ENCODE measurements at regions not wholly inside any gene's neighbourhood (a gene's known extent, or its start where the extent isn't known, plus 50 kb on each side); places are given as distances from the start of the nearest gene placed in this dataset.
"Not testable (repeated sequence)": the region's sequence is repeated elsewhere in the genome, so short reads cannot be mapped to it uniquely, and the experiment has no call there.

DNA sequence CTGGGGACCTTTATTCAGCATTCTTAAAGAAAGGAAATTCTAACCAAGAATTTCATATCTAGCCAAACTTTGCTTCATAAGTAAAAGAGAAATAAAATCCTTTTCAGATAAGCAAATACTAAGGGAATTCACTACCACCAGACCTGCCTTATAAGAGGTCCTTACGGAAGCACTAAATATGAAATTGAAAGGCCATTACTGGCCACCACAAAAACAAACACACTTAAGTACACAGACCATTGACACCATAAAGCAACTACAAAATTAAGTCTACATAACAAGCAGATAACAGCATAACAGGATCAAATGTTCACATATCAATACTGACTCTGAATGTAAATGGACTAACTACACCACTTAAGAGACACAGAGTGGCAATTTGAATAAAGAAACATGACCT is 361.4 kb upstream of the POU5F2 start:
- Mint-ChIP-seq H3K27me3 (ENCODE audit: low read depth) (no peaks in the 10 kb centered on the region), H3K4me3 (peak overlapping the region in 1 of 2 donors; percentile 9), H3K27ac (peak overlapping the region; percentile 14), H3K4me1 (ENCODE audit: low read depth) (peaks cover 33% of the 10 kb centered on the region), H3K9me3 (peaks cover 19 to 24% of the 10 kb centered on the region in 2 donors), H3K36me3 (ENCODE audit: insufficient read depth in 2 of 2) (peaks cover 34 to 48% of the 10 kb centered on the region in 2 donors)
- DNase-seq (no peak), ATAC-seq (replicated peaks in 1 of 2) (no peak)

DNA sequence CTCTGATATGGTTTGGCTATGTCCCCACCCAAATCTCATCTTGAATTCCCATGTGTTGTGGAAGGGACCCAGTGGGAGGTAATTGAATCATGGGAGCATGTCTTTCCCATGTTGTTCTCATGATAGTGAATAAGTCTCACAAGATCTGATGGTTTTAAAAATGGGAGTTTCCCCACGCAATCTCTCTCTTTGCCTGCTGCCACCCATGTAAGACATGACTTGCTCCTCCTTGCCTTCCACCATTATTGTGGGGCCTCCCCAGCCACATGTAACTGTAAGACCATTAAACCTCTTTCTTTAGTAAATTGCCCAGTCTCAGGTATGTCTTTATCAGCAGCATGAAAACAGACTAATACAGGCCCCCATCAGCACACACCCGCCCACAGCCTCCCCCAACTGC is 356.0 kb upstream of the POU5F2 start:
- Mint-ChIP-seq H3K36me3 (ENCODE audit: insufficient read depth in 2 of 2) (peaks cover 22 to 31% of the 10 kb centered on the region in 2 donors), H3K4me1 (ENCODE audit: low read depth) (peaks cover 22% of the 10 kb centered on the region), H3K9me3 (peaks cover 15 to 19% of the 10 kb centered on the region in 2 donors)
- not testable (repeated sequence) for H3K27ac Mint-ChIP-seq; DNase-seq; H3K27me3 Mint-ChIP-seq (ENCODE audit: low read depth); ATAC-seq (replicated peaks in 1 of 2); H3K4me3 Mint-ChIP-seq

DNA sequence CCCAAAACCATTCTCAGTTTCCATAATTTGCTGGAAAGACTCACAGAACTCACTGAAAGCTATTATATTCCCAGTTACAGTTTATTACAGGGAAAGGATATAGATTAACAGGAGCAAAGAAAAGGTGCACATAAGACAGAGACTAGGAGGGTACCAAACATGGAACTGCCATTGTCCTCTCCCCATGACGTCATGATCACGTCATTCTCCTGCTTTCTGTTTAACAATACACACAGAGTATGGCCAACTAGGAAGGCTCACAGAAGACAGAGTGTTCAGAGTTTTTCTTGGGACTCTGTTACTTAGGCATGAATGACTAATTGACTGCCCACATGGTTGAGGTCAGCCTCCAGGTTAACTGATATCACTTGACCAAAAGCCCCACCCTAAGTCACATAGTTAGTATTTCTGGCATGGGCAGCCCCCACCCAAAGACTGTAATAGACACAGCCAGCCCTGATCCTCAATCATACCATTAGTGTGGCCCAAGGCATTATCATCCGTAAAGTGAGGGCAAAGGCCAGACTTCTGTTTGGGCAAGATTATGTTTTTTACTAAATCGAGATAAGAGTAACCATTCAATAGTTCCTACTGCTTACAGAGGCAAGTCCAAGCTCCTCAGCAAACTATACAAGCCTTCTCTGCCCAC is 353.5 kb upstream of the POU5F2 start:
- Mint-ChIP-seq H3K27ac (no peak overlapping the region), H3K9me3 (peaks cover 15 to 18% of the 10 kb centered on the region in 2 donors)
- no peak for ATAC-seq (replicated peaks in 1 of 2)

DNA sequence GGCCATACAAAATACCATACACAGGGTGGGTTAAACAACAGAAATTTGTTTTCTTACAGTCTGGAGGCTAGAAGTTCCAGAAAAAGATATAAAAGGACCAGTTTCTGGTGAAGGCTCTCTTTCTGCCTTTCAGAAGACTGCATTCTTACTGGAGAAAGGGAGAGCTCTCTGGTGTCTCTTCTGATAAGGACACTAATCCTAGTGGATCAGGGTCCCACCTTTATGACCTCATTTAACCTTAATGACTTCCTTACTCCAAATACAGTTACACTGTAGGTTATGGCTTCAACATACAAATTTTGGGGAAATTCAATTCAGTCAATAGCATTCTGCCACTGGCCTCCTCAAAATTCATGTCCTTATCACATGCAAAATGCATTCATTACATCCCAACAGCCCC is 351.9 kb upstream of the POU5F2 start:
- Mint-ChIP-seq H3K36me3 (ENCODE audit: insufficient read depth in 2 of 2) (peaks cover 9 to 15% of the 10 kb centered on the region in 2 donors), H3K4me1 (ENCODE audit: low read depth) (peaks cover 16% of the 10 kb centered on the region), H3K4me3 (no peak overlapping the region), H3K27me3 (ENCODE audit: low read depth) (no peaks in the 10 kb centered on the region), H3K27ac (no peak overlapping the region), H3K9me3 (peaks cover 11 to 15% of the 10 kb centered on the region in 2 donors)
- no peak for ATAC-seq (replicated peaks in 1 of 2)
- DNase-seq: no peak

More for the DNA sequence above, 353.5 kb upstream of the POU5F2 start:
- no peaks in the 10 kb centered on the region for H3K27me3 Mint-ChIP-seq (ENCODE audit: low read depth)
- peaks cover 14 to 23% of the 10 kb centered on the region in 2 donors for H3K36me3 Mint-ChIP-seq (ENCODE audit: insufficient read depth in 2 of 2)
- H3K4me1 Mint-ChIP-seq (ENCODE audit: low read depth): peaks cover 18% of the 10 kb centered on the region
- H3K4me3 Mint-ChIP-seq: no peak overlapping the region
- no peak for DNase-seq

DNA sequence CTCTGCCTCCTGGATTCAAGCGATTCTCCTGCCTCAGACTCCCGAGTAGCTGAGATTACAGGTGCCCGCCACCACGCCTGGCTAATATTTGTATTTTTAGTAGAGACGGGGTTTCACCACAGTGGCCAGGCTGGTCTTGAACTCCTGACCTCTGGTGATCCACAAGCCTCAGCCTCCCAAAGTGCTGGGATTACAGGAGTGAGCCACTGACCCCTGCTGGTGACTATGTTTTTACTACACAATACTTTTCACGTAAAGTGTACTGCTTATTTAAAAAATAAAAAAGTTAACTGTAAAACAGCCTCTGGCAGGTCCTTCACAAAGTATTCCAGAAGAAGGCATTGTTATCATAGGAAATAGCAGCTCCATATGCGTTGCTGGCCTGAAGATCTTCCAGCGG is 345.2 kb upstream of the POU5F2 start:
- not testable (repeated sequence) for H3K27ac Mint-ChIP-seq; H3K36me3 Mint-ChIP-seq (ENCODE audit: insufficient read depth in 2 of 2); ATAC-seq (replicated peaks in 1 of 2); DNase-seq; H3K4me3 Mint-ChIP-seq; H3K4me1 Mint-ChIP-seq (ENCODE audit: low read depth); H3K9me3 Mint-ChIP-seq; H3K27me3 Mint-ChIP-seq (ENCODE audit: low read depth)

DNA sequence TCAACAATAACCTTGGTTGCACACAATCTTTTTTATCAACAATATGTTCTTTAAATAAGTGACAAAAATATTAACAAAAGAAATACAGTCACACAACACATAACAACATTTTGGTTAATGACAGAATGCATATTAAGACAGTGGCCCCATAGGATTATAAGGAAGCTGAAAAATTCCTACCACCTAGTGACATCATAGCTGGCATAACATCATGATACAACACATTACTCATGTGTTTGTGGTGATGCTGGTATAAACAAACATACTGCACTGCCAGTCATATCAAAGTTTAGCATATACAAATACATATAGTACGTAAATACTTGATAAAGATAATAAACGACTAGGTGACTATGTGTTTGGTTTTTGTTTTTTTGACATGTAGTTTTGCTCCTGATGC is 344.8 kb upstream of the POU5F2 start:
- ATAC-seq (replicated peaks in 1 of 2): no peak
- no peak overlapping the region for H3K27ac Mint-ChIP-seq
- no peaks in the 10 kb centered on the region for H3K27me3 Mint-ChIP-seq (ENCODE audit: low read depth)
- H3K4me3 Mint-ChIP-seq: no peak overlapping the region
- H3K4me1 Mint-ChIP-seq (ENCODE audit: low read depth): peaks cover 11% of the 10 kb centered on the region
- no peaks in the 10 kb centered on the region for H3K9me3 Mint-ChIP-seq
- peaks cover 4 to 6% of the 10 kb centered on the region in 2 donors for H3K36me3 Mint-ChIP-seq (ENCODE audit: insufficient read depth in 2 of 2)
- DNase-seq: no peak

DNA sequence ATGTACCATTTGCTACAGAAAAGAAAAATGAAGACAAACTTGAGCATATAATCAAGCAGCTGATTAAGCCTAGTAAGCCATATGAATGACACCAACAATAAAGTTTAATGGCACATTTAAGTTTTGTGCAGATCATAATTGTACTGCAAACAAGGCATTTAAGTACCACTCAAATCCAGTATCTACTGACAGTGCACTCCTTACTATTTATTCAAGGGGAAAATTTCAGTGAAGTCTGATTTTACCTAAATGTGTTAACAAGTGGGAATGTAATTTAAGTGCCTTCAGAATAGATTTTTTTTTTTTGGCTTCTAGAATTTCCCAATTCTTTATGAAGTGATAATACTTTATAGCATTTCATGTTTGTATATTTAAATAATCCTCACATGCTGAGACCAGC is 341.0 kb upstream of the POU5F2 start:
- no peaks in the 10 kb centered on the region for H3K27me3 Mint-ChIP-seq (ENCODE audit: low read depth)
- peaks cover 4 to 6% of the 10 kb centered on the region in 2 donors for H3K36me3 Mint-ChIP-seq (ENCODE audit: insufficient read depth in 2 of 2)
- peaks cover 11% of the 10 kb centered on the region for H3K4me1 Mint-ChIP-seq (ENCODE audit: low read depth)
- no peak for DNase-seq
- ATAC-seq (replicated peaks in 1 of 2): no peak
- no peaks in the 10 kb centered on the region for H3K9me3 Mint-ChIP-seq
- no peak overlapping the region for H3K27ac Mint-ChIP-seq
- no peak overlapping the region for H3K4me3 Mint-ChIP-seq

DNA sequence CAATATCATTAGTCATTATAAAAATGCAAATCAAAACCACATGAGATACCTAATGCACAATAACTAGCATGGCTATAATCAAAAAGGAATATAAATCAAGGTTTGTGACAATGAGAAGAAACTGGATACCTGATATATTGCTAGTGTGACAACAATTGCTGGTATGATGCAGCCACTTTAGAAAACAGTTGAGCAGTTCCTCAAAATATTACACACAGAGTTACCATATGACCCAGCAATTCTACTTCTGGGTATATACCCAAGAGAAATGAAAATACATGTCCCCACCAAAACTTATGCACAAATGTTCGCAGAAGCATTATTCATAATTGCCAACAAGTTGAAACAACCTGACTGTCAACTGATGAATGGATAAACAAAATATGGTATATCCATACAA is 339.7 kb upstream of the POU5F2 start:
- DNase-seq (no peak), ATAC-seq (replicated peaks in 1 of 2) (no peak)
- no peaks in the 10 kb centered on the region for H3K27me3 Mint-ChIP-seq (ENCODE audit: low read depth)
- no peaks in the 10 kb centered on the region for H3K9me3 Mint-ChIP-seq
- peaks cover 11% of the 10 kb centered on the region for H3K4me1 Mint-ChIP-seq (ENCODE audit: low read depth)
- no peak overlapping the region for H3K4me3 Mint-ChIP-seq
- H3K27ac Mint-ChIP-seq: no peak overlapping the region
- peaks cover 4 to 6% of the 10 kb centered on the region in 2 donors for H3K36me3 Mint-ChIP-seq (ENCODE audit: insufficient read depth in 2 of 2)

DNA sequence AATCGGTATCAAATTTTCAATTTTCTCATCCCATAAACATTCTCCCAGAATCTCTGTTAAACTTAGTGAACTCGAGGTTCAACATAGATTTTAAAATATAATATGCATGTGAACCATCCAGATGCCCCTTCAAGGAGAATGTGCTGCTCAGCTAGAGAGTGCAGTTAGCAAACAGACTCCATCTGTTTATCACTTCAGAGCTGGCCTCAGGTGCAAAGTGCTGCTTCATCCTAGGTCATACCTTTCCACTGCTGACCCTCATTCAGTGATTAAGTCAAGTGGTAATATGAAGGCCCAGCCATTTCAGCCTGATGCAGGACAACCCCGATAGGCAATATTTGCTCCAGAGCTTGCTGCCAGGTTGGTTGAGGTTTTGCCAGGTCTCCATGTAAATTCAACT is 339.0 kb upstream of the POU5F2 start:
- Mint-ChIP-seq H3K36me3 (ENCODE audit: insufficient read depth in 2 of 2) (peaks cover 3 to 4% of the 10 kb centered on the region in 2 donors), H3K4me3 (no peak overlapping the region)

DNA sequence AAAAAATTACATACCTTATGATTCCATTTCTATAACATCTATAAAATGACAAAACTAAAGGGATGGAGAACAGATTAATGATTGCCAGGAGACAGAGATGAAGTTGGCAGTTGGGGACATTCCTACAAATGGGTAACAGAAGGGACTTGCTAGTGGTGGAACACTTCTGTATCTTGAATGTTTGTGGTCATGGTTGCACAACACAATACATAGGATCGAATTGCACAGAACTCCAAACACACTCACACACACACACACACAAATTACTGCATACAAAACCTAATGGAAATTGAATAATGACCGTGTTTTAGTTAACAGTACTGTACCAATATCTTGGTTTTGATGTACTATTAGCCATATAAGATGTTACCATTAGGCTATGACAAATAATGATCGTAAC is 330.7 kb upstream of the POU5F2 start:
- no peaks in the 10 kb centered on the region for H3K27me3 Mint-ChIP-seq (ENCODE audit: low read depth)
- H3K9me3 Mint-ChIP-seq: peaks cover 9% of the 10 kb centered on the region in 2 donors
- H3K36me3 Mint-ChIP-seq (ENCODE audit: insufficient read depth in 2 of 2): peaks cover 8 to 16% of the 10 kb centered on the region in 2 donors
- ATAC-seq (replicated peaks in 1 of 2) (no peak), DNase-seq (no peak)
- H3K4me1 Mint-ChIP-seq (ENCODE audit: low read depth): peaks cover 5% of the 10 kb centered on the region
- H3K27ac Mint-ChIP-seq: no peak overlapping the region
- H3K4me3 Mint-ChIP-seq: no peak overlapping the region

More for the DNA sequence above, 339.0 kb upstream of the POU5F2 start:
- no peak for DNase-seq
- H3K27me3 Mint-ChIP-seq (ENCODE audit: low read depth): no peaks in the 10 kb centered on the region
- H3K4me1 Mint-ChIP-seq (ENCODE audit: low read depth): peaks cover 11% of the 10 kb centered on the region
- ATAC-seq (replicated peaks in 1 of 2): no peak
- no peaks in the 10 kb centered on the region for H3K9me3 Mint-ChIP-seq
- no peak overlapping the region for H3K27ac Mint-ChIP-seq

DNA sequence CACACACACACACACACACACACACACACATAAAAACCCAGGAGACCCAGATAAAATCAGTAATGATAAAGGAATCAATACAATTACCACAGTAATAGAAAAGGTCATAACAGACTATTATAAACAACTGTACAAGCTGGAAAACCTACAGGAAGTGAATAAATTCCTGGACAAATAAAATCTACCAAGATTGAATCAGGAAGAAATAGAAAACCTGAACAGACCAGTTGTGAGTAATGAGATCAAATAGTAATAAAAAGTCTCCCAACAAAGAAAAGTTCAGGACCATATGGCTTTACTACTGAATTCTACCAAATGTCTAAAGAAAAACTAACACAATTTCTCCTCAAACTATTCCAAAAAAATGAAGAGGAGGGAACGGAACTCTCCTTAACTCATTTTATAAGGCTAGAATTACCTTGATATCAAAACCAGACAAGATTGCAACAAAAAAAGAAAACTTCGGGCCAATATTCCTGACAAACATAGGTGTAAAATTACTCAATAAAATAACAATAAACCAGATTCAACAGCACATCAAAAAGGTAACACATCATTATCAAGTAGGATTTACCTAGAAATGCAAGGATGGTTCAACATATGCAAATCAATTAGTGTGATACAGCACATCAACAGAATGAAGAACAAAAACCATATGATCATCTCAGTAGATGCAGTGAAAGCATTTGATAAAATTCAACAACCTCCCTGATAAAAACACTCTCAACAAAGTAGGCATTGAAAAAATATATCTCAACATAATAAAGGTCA is 325.2 kb upstream of the POU5F2 start:
- Mint-ChIP-seq H3K36me3 (ENCODE audit: insufficient read depth in 2 of 2) (peaks cover 27 to 49% of the 10 kb centered on the region in 2 donors), H3K4me3 (no peak overlapping the region), H3K9me3 (peaks cover 29% of the 10 kb centered on the region in 2 donors), H3K27ac (no peak overlapping the region), H3K4me1 (ENCODE audit: low read depth) (peaks cover 7% of the 10 kb centered on the region), H3K27me3 (ENCODE audit: low read depth) (no peaks in the 10 kb centered on the region)
- DNase-seq (no peak), ATAC-seq (replicated peaks in 1 of 2) (no peak)

DNA sequence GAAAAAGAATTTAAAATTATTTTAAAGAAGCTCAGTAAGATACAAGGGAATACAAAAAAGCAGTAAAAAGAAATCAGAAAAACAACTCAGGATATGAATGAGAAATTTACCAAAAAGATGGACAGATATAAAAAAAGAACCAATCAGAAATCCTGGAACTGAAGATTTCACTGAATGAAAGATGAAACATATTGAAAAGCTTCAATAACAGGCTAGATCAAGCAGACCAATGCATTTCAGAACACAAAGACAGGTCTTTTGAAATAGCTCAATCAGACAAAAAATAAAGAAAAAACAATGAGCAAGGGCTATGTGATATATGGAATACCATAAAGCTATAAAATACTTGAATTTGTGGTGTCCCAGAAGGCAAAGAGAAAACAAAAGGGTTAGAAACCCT is 322.6 kb upstream of the POU5F2 start:
- Mint-ChIP-seq H3K4me1 (ENCODE audit: low read depth) (peaks cover 8% of the 10 kb centered on the region), H3K9me3 (peaks cover 27 to 28% of the 10 kb centered on the region in 2 donors), H3K4me3 (no peak overlapping the region), H3K27ac (no peak overlapping the region), H3K27me3 (ENCODE audit: low read depth) (no peaks in the 10 kb centered on the region), H3K36me3 (ENCODE audit: insufficient read depth in 2 of 2) (peaks cover 27 to 54% of the 10 kb centered on the region in 2 donors)
- ATAC-seq (replicated peaks in 1 of 2) (no peak), DNase-seq (no peak)

DNA sequence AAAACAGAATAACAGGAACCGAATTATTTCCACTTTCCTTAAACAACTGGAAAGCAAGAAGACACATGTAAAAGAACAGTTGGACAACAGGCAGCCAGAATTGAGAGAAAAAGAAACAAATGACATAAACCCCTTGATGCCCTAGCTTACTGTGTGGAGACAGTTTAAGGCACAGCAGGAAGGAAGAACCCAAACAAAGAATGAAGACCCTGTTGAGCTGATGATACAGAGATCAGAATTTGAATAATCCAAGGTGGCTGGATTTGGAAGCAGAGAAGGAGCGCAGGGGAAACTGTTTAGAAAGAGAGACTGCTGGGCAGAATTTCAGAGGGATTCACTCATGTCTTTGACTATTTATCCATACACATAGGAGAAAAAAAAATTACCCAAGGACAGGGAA is 316.3 kb upstream of the POU5F2 start:
- Mint-ChIP-seq H3K27me3 (ENCODE audit: low read depth) (no peaks in the 10 kb centered on the region), H3K9me3 (peaks cover 0 to 2% of the 10 kb centered on the region in 2 donors), H3K27ac (no peak overlapping the region), H3K36me3 (ENCODE audit: insufficient read depth in 2 of 2) (peaks cover 4 to 18% of the 10 kb centered on the region in 2 donors), H3K4me1 (ENCODE audit: low read depth) (peaks cover 8% of the 10 kb centered on the region), H3K4me3 (no peak overlapping the region)
- DNase-seq (no peak), ATAC-seq (replicated peaks in 1 of 2) (no peak)
